ENCODE measurements at regions not wholly inside any gene's neighbourhood (a gene's known extent, or its start where the extent isn't known, plus 50 kb on each side); places are given as distances from the start of the nearest gene placed in this dataset.

DNA sequence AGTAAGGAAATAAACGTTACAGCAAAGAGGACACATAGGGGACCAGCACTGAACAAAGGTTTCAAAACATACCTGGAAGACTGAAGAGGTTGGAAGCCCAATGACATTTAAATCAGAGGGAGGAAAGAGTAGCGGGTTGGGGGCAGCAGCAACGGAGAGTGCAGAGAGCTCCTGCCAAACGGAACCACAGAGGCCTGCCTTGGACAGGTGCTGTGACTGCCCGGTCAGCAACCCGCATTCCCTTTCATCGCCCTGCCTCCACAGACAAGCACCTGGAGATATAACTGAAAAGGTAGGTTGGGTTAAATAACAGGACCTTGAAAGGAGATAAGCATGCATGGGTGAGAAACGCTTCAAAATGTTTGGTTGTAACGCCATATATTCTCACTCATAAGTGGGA is 92.8 kb upstream of the SLC38A4 start:
- TF ChIP-seq, protein P1, sequence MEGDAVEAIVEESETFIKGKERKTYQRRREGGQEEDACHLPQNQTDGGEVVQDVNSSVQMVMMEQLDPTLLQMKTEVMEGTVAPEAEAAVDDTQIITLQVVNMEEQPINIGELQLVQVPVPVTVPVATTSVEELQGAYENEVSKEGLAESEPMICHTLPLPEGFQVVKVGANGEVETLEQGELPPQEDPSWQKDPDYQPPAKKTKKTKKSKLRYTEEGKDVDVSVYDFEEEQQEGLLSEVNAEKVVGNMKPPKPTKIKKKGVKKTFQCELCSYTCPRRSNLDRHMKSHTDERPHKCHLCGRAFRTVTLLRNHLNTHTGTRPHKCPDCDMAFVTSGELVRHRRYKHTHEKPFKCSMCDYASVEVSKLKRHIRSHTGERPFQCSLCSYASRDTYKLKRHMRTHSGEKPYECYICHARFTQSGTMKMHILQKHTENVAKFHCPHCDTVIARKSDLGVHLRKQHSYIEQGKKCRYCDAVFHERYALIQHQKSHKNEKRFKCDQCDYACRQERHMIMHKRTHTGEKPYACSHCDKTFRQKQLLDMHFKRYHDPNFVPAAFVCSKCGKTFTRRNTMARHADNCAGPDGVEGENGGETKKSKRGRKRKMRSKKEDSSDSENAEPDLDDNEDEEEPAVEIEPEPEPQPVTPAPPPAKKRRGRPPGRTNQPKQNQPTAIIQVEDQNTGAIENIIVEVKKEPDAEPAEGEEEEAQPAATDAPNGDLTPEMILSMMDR (IDR thresholded peaks at IDR 0.05): no peak
- TF ChIP-seq POLR2A (IDR thresholded peaks at IDR 0.05): no peak

All from Peyer's patch (tissue), 4 donors.